GM18502 (cell line): ENCODE measurements at regions not wholly inside any gene's neighbourhood (a gene's known extent, or its start where the extent isn't known, plus 50 kb on each side); places are given as distances from the start of the nearest gene placed in this dataset.

Experiments
- ATAC-seq: cut with Tn5 transposase; IDR thresholded peaks from one replicate; pipeline ENCODE4 v1.9.1; 2021; ENCODE audit warnings: mild to moderate bottlenecking; ENCODE audit not compliant: unreplicated experiment, poor library complexity

DNA sequence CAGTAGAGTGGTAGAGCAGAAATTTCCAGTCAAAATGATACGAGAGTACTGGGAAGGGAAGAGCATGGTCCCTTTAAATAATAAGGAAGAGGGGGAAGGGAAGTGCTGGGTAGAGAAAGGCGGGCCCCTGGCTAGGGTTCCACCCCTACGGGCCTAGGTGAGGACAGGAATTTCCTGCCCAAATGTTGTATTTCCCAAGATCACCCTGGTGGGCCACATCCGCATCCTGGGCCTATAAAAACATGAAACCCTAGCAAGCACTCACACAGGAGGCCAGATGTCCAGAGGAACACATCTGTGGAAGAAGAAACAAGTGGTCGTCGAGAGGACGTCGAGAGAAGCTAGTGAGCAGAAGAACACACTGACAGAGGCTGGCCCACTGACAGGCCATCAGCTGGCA, 661.2 kb downstream of the SQOR start:
- no peak for ATAC-seq

- no peak for ATAC-seq
These were observed 662.0 kb downstream of the SQOR start for GRCh38 chr15:46296797-46297196.

DNA sequence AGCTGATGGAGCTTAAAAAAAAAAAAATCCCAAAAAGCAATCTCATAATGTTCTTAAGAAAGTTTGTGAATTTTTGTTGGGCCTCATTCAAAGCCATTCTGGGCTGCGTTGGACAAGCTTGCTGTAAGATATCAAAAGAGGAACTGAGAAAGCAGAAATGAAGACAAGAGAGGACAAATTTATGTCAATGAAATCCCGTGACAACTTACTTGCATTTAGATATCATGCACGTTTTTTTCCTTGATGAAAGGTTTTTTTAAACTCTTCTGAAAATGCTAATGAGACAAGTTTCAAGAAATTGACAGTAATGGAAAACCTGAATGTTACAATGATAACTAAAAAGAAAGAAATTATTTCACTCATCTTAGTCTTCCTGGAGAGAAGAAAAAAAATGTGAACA, 662.9 kb downstream of the SQOR start:
- ATAC-seq = peak; percentile 75

DNA sequence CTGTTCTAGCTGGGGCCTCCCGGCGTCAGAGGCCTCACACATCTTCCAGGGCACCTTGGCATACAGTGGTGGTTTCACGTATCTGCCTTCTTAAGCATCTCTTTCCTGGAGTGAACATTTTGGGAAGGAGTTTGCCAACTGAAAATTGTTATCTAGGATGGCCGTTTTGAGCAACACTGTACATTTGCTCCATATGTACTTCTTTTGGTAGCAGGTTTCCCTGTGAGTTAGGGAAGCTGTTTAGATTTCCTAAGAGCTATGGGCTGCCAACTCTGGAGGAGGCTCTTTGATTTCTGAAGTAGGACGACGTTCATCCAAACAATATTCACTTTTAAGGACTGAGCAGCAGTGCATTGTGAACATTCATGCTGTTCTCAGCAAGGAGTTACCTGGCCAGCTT, 665.9 kb downstream of the SQOR start:
- ATAC-seq = no peak

GRCh38 chr15:46301291-46301690, 666.5 kb downstream of the SQOR start:
- ATAC-seq = no peak

GRCh38 chr15:46301826-46302225, 667.0 kb downstream of the SQOR start:
- ATAC-seq = no peak

- ATAC-seq = no peak
These were observed 669.5 kb downstream of the SQOR start for GRCh38 chr15:46304321-46304720.

DNA sequence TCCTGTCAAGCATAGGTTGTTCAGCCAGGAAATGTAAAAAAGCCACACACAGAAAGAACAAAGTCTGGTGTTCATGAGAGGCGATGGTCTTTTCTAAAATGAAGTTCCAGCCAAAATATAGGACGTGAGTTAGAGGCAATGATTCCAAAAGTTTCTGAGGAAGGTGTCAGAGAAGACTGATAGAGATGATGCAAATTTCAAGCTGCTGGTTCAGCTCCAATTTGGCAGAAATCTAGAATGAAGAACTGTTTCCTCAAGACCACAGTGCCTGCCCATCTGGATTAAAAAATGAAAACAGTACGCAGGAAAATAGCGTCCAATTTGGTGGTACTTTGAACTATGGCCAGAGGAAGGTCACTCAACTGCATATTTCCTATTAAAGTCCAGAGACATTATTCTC, 672.9 kb downstream of the SQOR start:
- no peak for ATAC-seq

GRCh38 chr15:46309914-46310313, 675.1 kb downstream of the SQOR start:
- ATAC-seq = no peak

GRCh38 chr15:46312133-46312740, 677.4 kb downstream of the SQOR start:
- peak; percentile 93 for ATAC-seq

- ATAC-seq = no peak
These were observed 680.6 kb downstream of the SQOR start for GRCh38 chr15:46315434-46315833.

GRCh38 chr15:46316024-46316423, 681.2 kb downstream of the SQOR start:
- no peak for ATAC-seq

GRCh38 chr15:46317029-46317428, 682.2 kb downstream of the SQOR start:
- ATAC-seq = no peak

GRCh38 chr15:46322753-46323152, 687.9 kb downstream of the SQOR start:
- ATAC-seq = no peak

- ATAC-seq = no peak
These were observed 691.3 kb downstream of the SQOR start for GRCh38 chr15:46326173-46326572.

- no peak for ATAC-seq
These were observed 694.0 kb downstream of the SQOR start for GRCh38 chr15:46328821-46329220.

- ATAC-seq = no peak
These were observed 695.0 kb downstream of the SQOR start for GRCh38 chr15:46329876-46330275.

DNA sequence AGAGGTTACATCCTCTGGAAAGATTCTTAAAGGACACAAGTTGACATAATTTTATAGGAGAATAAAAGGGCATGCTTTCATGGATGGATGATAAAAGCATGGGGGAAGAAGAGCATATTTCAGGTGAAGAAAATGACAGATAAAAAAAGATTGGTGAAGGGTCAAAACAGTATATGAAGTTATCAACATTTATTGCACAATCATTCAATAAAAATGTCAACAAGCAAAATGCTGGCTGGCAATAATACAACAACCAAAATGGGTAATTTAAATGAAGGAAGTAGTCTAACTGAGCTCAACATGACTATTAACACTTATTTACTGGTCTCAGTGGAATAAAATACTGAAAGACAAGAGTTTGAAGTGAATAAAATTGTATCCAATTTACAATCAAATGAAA, 696.7 kb downstream of the SQOR start:
- ATAC-seq = no peak

GRCh38 chr15:46343196-46343935, 708.5 kb downstream of the SQOR start:
- ATAC-seq = no peak

GRCh38 chr15:46344115-46344724, 709.4 kb downstream of the SQOR start:
- no peak for ATAC-seq

- ATAC-seq = no peak
These were observed 710.1 kb downstream of the SQOR start for GRCh38 chr15:46344915-46345314.

GRCh38 chr15:46354443-46354842, 719.6 kb downstream of the SQOR start:
- no peak for ATAC-seq
